T1000 (cell line): ENCODE measurements at regions not wholly inside any gene's neighbourhood (a gene's known extent, or its start where the extent isn't known, plus 50 kb on each side); places are given as distances from the start of the nearest gene placed in this dataset.

Experiments
- DNase-seq: peaks from one replicate; lab custom pipeline; 2025; ENCODE audit warnings: mixed read lengths; lab: John Stamatoyannopoulos, UW

- no peak for DNase-seq
Observed at GRCh38 chr2:6206882-6207281, 514.7 kb downstream of the SOX11 start.

DNA sequence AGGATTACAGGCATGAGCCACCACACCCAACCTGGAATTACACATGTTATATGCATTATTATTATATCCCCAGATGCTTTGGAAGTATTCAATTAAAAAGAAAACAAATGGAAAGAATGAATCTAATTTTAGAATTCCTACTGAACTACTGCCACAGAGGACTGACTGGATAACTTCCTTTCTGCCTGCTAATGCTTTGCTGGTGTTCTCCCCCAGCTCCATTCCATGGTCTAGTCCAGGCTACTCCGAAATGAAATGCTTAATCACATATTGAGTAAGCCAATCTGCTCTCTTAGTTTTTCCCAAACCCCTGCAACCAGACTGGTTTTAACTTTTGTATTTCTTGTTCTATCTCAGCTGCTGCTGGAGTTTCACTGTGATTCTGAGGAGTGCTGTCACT is 519.1 kb downstream of the SOX11 start:
- no peak for DNase-seq

- DNase-seq = no peak
Observed at GRCh38 chr2:6212491-6212890, 520.3 kb downstream of the SOX11 start.

DNA sequence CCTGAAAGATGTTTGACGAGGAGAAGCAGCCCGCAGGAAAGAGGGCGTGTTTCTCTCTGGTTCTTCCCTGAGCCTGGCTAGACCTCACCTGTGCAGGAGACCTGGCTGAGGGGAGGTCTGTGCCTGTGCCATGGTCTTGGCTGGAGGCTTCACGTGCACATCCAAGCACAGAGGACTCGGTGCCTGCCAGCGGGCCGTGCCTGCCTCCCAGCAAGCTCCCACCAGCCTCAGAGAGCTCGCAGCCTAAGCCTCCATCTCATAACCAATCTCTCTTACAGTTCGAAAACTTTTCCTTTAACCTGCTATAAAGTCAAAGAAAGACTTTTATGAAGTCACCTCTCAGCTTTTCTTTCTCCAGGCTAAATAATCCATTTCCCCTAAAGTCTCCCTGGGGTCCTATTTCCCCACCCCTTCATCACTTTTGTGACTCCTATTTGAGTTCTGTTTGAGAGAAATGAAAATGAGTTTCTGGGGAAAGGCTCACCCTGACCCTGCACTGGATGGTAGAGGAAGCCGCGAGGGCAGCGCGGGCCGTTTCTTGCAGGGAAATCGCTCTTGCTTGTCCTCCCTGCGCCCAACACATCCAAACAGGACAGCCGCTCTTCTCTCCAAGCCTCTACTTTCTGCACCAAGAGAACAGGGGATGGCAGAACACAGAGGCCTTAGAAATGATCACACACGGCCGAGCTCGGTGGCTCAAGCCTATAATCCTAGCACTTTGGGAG is 521.0 kb downstream of the SOX11 start:
- no peak for DNase-seq

GRCh38 chr2:6214471-6214870 is 522.3 kb downstream of the SOX11 start:
- no peak for DNase-seq

DNA sequence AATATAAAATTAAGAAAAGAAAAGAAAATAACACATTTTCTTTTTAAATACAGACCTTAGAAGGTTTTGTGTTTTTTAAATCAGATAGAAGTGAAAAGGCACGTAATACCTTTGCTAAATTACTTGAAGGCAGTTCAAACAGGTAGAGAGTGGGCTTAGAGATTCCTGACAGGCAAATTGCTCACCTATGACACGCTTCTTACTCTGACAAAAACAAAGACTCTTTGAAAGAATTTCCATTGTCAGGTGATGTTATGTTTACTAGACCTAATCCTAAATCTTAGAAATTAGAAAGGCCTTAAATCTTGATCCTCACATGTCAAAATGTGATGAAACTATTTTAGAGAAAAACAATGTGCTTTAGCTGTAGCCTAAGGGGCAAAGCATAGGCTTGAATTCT is 522.9 kb downstream of the SOX11 start:
- no peak for DNase-seq

DNA sequence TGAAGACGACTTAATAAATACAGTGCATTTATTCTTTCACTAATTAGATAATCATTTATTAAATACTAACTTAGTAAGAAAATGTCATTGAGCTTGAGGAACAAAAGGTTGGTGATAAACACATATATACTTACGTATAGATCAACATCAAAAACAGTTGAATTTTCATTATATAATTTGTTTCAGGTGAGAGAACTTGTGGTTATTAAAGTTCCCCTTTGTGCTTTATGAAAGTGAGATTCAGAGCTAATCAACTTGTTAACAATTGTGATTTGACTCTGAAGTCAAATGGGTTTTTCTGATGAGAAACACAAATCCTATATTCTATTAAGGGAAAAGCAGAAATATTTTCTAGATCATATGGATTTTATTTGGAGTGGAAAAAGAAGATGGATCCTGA is 524.0 kb downstream of the SOX11 start:
- no peak for DNase-seq

- no peak for DNase-seq
Observed at GRCh38 chr2:6218926-6219325, 526.7 kb downstream of the SOX11 start.

GRCh38 chr2:6219906-6220305 is 527.7 kb downstream of the SOX11 start:
- DNase-seq = no peak

DNA sequence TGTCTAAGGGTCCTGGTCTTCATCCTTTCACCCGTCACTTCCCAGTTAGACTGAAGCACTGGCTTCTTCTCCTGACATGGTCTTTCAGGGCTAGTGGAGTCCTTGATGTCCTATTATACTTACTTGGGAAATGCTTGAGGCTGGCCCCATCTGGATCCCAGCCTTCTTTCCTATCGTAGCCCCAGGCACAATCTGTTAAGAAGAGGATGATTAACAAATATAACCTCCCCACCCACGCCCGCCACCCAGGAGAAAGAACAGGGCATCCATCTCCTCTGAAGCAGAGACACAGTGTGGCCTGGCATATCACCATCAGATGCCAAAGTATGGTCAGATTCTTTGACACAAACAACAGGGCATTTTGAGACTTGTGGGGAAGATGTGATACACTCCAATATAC is 530.1 kb downstream of the SOX11 start:
- DNase-seq = no peak

DNA sequence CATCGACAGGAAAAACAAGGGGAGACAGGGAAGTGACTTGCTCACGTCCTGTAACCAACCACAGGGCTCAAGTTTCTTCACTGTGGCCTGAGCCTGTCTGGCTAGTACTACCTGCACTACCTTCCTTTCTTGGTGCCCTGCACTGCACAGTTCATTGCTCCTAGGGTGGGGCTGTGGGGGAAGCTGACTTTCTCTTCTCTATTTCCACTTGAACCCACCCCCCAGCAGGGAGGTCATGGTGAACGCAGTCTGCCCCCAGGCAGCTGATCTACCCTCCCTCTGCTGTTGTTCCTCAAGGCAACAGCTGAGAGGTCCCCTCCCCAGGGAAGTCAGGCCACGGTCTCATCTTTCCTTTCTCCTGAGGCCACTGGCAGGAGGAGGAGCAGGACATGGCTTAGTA is 532.1 kb downstream of the SOX11 start:
- no peak for DNase-seq

- no peak for DNase-seq
Observed at GRCh38 chr2:6228251-6228650, 536.1 kb downstream of the SOX11 start.

DNA sequence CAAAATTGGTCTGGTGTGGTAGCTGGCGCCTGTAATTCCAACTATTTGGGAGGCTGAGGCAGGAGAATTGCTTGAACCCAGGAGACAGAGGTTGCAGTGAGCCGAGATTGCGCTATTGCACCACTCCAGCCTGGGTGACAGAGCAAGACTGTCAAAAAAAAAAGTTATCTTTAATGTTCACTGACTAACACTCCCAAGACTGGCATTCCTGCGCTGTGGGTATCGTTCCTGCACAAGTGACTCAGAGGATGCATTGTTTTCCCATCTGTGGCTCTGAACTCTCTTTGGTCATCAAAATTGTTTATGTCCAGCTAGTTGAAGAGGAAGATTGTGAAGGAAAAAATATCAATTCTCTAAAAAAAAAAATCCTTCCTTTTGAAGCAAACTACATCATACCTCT is 539.0 kb downstream of the SOX11 start:
- DNase-seq = no peak

DNA sequence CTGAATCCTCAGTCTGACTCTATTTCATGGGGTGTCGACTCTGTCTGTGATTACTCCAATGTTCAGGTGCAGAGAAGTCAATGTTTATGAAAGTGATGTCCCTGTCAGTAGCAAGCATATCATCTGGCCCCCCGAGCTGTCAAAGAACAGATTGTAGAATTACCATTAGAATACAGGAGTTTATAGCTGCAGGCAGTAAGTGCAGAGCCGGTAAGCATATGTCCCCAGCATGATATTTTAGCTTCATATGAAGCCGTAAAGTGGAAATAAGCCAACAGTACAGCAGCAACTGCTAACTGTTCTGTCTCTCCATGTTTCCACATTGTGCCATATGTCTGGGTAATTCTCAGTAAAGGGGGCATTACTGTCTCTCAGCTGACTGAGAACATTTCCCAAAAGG is 541.8 kb downstream of the SOX11 start:
- no peak for DNase-seq

GRCh38 chr2:6234702-6235101 is 542.5 kb downstream of the SOX11 start:
- DNase-seq = no peak

DNA sequence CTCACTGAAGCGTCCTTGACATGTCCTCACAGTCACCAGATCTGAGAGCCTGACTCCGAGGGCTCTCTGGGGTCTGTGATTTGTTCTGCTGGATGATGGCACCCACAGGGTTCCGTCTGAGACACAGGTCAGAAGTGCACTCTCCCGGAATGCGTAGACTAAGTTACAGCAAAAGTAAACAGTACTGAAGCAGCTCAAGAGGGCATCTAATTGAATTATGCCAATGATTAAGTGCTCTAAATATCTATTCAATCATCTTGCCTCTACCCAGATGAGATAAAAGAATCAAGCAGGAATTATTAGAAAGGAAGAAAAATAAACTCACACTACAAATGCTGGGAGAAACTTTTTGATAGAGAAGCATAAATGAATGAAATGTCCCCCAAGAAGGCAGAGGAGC is 544.1 kb downstream of the SOX11 start:
- DNase-seq = no peak

DNA sequence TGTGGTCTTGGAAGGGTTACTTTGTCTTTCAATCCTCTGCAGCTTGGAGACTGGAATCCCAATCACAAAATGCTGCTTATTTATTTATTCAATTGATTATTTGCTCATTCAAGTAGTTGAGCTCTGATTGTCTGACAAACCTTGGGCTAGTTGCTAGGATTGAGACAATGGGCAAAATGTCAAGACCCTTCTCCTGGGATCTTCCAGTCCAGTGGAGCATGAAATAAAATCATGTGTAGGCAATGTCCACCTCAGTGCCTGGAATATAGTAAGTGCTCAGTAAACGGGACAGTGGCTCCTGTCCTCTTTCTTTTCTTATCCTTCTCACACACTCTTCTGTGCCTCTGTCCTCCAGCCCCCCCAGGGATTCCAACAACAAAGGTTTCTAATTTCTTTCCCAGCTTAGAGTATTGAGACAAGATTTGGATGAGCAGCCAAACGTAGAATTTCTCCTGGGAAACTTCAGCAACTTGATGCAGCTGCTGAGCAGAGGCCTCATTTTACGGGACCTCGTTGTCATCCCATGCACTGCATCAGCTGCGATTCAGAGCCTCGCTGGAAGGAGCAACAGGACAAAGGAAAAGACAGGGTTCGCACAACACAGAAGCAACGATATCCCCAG is 545.0 kb downstream of the SOX11 start:
- no peak for DNase-seq

DNA sequence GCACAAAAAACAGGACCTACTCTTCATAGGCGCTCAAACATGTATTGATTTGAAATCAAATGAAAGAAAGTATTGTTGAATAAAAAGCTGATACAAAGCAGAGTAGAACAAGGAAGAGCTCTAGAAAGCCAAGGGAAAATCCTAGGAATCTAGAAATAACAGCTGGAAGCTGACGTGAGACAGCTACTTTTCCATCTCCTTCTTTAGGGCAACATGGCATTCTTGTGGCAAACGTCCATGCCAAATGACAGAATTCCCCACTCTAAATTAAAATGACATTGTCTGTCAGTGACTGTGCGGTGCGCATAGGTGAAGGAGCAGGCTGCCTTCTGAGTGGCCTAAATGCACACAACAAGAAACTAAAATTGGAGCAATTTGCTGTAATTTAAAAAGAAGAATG is 557.4 kb downstream of the SOX11 start:
- no peak for DNase-seq

- no peak for DNase-seq
Observed at GRCh38 chr2:6254441-6254840, 562.3 kb downstream of the SOX11 start.

GRCh38 chr2:6264198-6264597 is 572.0 kb downstream of the SOX11 start:
- DNase-seq = no peak

DNA sequence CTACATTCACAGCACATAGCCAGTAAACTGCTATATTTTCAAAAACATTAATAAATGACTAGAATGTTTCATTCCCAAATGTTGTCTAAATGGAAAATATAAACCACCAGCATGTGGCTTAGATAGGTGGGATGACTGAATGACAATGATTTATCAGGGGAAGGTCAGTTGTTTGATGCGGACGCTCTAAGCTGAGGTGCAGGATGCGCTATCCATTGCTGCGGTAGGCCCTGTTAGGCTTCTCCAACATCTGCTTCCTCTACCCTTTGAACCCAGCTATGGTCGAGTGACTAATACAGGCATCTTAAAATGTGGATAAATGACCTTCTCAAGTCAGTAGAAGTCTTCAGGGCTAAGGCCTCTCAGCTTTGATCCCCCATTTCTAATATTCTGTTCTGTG is 584.2 kb downstream of the CMPK2 start:
- DNase-seq = no peak

- DNase-seq = no peak
Observed at GRCh38 chr2:6283259-6283658, 582.4 kb downstream of the CMPK2 start.

GRCh38 chr2:6287406-6287805 is 578.3 kb downstream of the CMPK2 start:
- DNase-seq = no peak

- DNase-seq = no peak
Observed at GRCh38 chr2:6288791-6289190, 576.9 kb downstream of the CMPK2 start.
